ENCODE measurements at regions not wholly inside any gene's neighbourhood (a gene's known extent, or its start where the extent isn't known, plus 50 kb on each side); places are given as distances from the start of the nearest gene placed in this dataset.

GRCh38 chr13:73275163-73275562 lies 216.4 kb downstream of the KLF5 start:
- ATAC-seq (no peak), DNase-seq (ENCODE audit: low spot score in 2 of 2) (no peak)
- no peaks in the 10 kb centered on the region for H3K9me3 Mint-ChIP-seq
- H3K36me3 Mint-ChIP-seq, result peaks cover 0 to 6% of the 10 kb centered on the region in 2 donors
- no peak overlapping the region for H3K27ac Mint-ChIP-seq

- ATAC-seq (no peak), DNase-seq (ENCODE audit: low spot score in 2 of 2) (no peak)
- peaks cover 0 to 6% of the 10 kb centered on the region in 2 donors for H3K9me3 Mint-ChIP-seq
- H3K36me3 Mint-ChIP-seq, result peaks cover 0 to 12% of the 10 kb centered on the region in 2 donors
- H3K27ac Mint-ChIP-seq, result no peak overlapping the region
These were observed 215.3 kb downstream of the KLF5 start for GRCh38 chr13:73274147-73274546.

- H3K27ac Mint-ChIP-seq, result no peak overlapping the region
- H3K36me3 Mint-ChIP-seq, result peaks cover 0 to 16% of the 10 kb centered on the region in 2 donors
- peaks cover 0 to 10% of the 10 kb centered on the region in 2 donors for H3K9me3 Mint-ChIP-seq
- DNase-seq (ENCODE audit: low spot score in 2 of 2) (no peak), ATAC-seq (no peak)
These were observed 214.9 kb downstream of the KLF5 start for GRCh38 chr13:73273745-73274144.

- DNase-seq (ENCODE audit: low spot score in 2 of 2), result no peak
- ATAC-seq, result no peak
- H3K9me3 Mint-ChIP-seq, result peaks cover 0 to 11% of the 10 kb centered on the region in 2 donors
- H3K27ac Mint-ChIP-seq, result no peak overlapping the region
- peaks cover 0 to 17% of the 10 kb centered on the region in 2 donors for H3K36me3 Mint-ChIP-seq
These were observed 214.5 kb downstream of the KLF5 start for GRCh38 chr13:73273276-73273675.

GRCh38 chr13:73272831-73273230 lies 214.0 kb downstream of the KLF5 start:
- Mint-ChIP-seq H3K36me3 (peaks cover 0 to 17% of the 10 kb centered on the region in 2 donors), H3K9me3 (peaks cover 0 to 11% of the 10 kb centered on the region in 2 donors), H3K27ac (no peak overlapping the region)
- no peak for ATAC-seq
- no peak for DNase-seq (ENCODE audit: low spot score in 2 of 2)

- DNase-seq (ENCODE audit: low spot score in 2 of 2) (no peak), ATAC-seq (no peak)
- peaks cover 0 to 17% of the 10 kb centered on the region in 2 donors for H3K36me3 Mint-ChIP-seq
- H3K9me3 Mint-ChIP-seq, result peaks cover 0 to 11% of the 10 kb centered on the region in 2 donors
- H3K27ac Mint-ChIP-seq, result no peak overlapping the region
These were observed 209.5 kb downstream of the KLF5 start for GRCh38 chr13:73268306-73268705.

GRCh38 chr13:73266640-73267180 lies 207.9 kb downstream of the KLF5 start:
- ATAC-seq, result no peak
- Mint-ChIP-seq H3K9me3 (peaks cover 0 to 11% of the 10 kb centered on the region in 2 donors), H3K27ac (no peak overlapping the region), H3K36me3 (peaks cover 0 to 17% of the 10 kb centered on the region in 2 donors)
- DNase-seq (ENCODE audit: low spot score in 2 of 2), result no peak

GRCh38 chr13:73262862-73263627 lies 204.2 kb downstream of the KLF5 start:
- Mint-ChIP-seq H3K9me3 (no peaks in the 10 kb centered on the region), H3K27ac (no peak overlapping the region), H3K36me3 (no peaks in the 10 kb centered on the region)
- no peak for ATAC-seq
- no peak for DNase-seq (ENCODE audit: low spot score in 2 of 2)

GRCh38 chr13:73261739-73262216 lies 203.0 kb downstream of the KLF5 start:
- no peaks in the 10 kb centered on the region for H3K36me3 Mint-ChIP-seq
- ATAC-seq (no peak), DNase-seq (ENCODE audit: low spot score in 2 of 2) (no peak)
- no peak overlapping the region for H3K27ac Mint-ChIP-seq
- no peaks in the 10 kb centered on the region for H3K9me3 Mint-ChIP-seq

- ATAC-seq (no peak), DNase-seq (ENCODE audit: low spot score in 2 of 2) (no peak)
- no peaks in the 10 kb centered on the region for H3K9me3 Mint-ChIP-seq
- peak overlapping the region in 1 of 2 donors; percentile 87 for H3K27ac Mint-ChIP-seq
- H3K36me3 Mint-ChIP-seq, result no peaks in the 10 kb centered on the region
These were observed 200.5 kb downstream of the KLF5 start for GRCh38 chr13:73259061-73260017.

- ATAC-seq (no peak), DNase-seq (ENCODE audit: low spot score in 2 of 2) (no peak)
- Mint-ChIP-seq H3K9me3 (no peaks in the 10 kb centered on the region), H3K36me3 (no peaks in the 10 kb centered on the region), H3K27ac (peak overlapping the region in 1 of 2 donors; percentile 52)
These were observed 199.6 kb downstream of the KLF5 start for GRCh38 chr13:73258406-73258805.

- Mint-ChIP-seq H3K9me3 (no peaks in the 10 kb centered on the region), H3K27ac (peak overlapping the region in 1 of 2 donors; percentile 24), H3K36me3 (no peaks in the 10 kb centered on the region)
- ATAC-seq (no peak), DNase-seq (ENCODE audit: low spot score in 2 of 2) (no peak)
These were observed 196.0 kb downstream of the KLF5 start for GRCh38 chr13:73254827-73255226.

- H3K27ac Mint-ChIP-seq, result no peak overlapping the region
- ATAC-seq, result no peak
- no peak for DNase-seq (ENCODE audit: low spot score in 2 of 2)
- no peaks in the 10 kb centered on the region for H3K36me3 Mint-ChIP-seq
- H3K9me3 Mint-ChIP-seq, result no peaks in the 10 kb centered on the region
These were observed 192.9 kb downstream of the KLF5 start for GRCh38 chr13:73251626-73252265.

GRCh38 chr13:73250061-73250460 lies 191.3 kb downstream of the KLF5 start:
- no peaks in the 10 kb centered on the region for H3K36me3 Mint-ChIP-seq
- DNase-seq (ENCODE audit: low spot score in 2 of 2), result no peak
- ATAC-seq, result no peak
- no peak overlapping the region for H3K27ac Mint-ChIP-seq
- no peaks in the 10 kb centered on the region for H3K9me3 Mint-ChIP-seq

GRCh38 chr13:73248711-73249580 lies 190.1 kb downstream of the KLF5 start:
- H3K27ac Mint-ChIP-seq, result no peak overlapping the region
- no peaks in the 10 kb centered on the region for H3K9me3 Mint-ChIP-seq
- no peaks in the 10 kb centered on the region for H3K36me3 Mint-ChIP-seq

GRCh38 chr13:73248154-73248553 lies 189.3 kb downstream of the KLF5 start:
- no peak overlapping the region for H3K27ac Mint-ChIP-seq
- DNase-seq (ENCODE audit: low spot score in 2 of 2), result no peak

More at GRCh38 chr13:73248711-73249580, 190.1 kb downstream of the KLF5 start:
- DNase-seq (ENCODE audit: low spot score in 2 of 2) (no peak), ATAC-seq (no peak)

More at GRCh38 chr13:73248154-73248553, 189.3 kb downstream of the KLF5 start:
- no peak for ATAC-seq
- H3K36me3 Mint-ChIP-seq, result no peaks in the 10 kb centered on the region
- H3K9me3 Mint-ChIP-seq, result no peaks in the 10 kb centered on the region

Data from activated naive CD4-positive, alpha-beta T cell treated with anti-CD3 and anti-CD28 coated beads, Interleukin-2, amount 50 U/mL, for 72 hours (primary cell).